ENCODE measurements at regions not wholly inside any gene's neighbourhood (a gene's known extent, or its start where the extent isn't known, plus 50 kb on each side); places are given as distances from the start of the nearest gene placed in this dataset.
"Not testable (repeated sequence)": the region's sequence is repeated elsewhere in the genome, so short reads cannot be mapped to it uniquely, and the experiment has no call there.

DNA sequence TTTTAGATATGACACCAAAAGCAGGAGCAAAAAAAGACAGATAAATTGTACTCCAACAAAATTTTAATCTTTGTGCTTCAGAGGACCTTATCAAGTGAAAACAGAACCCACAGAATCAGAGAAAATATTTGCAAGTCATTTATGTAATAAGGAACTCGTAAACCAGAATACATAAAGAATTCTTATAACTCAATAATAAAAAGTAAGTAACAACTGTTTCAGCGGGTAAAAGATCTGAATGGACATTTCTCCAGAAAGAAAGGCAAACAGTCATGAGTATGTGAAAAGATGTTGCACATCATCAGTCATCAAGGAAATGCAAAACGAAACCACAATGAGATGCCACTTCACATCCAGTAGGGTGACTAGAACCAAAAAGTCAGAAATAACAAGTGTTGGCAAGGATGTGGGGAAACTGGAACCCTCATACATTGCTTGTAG is 167.7 kb upstream of the KCTD7 start:
- intact Hi-C loops (cut with DNase I), result no loop called here
- Histone ChIP-seq H3K4me1 (ENCODE audit: insufficient read depth) (peaks cover 1% of the 10 kb centered on the region), H3K27ac (no peak overlapping the region), H3K9me3 (no peaks in the 10 kb centered on the region), H3K36me3 (no peaks in the 10 kb centered on the region), H3K4me3 (no peak overlapping the region), H3K27me3 (no peaks in the 10 kb centered on the region)
- 83 to 95% (median 93%) methylated on average over 3 of the region's 3 CpGs for WGBS, 3 donors
- DNase-seq, result no peak
- no peak for TF ChIP-seq POLR2A (IDR thresholded peaks at IDR 0.05)
- TF ChIP-seq, protein P1, sequence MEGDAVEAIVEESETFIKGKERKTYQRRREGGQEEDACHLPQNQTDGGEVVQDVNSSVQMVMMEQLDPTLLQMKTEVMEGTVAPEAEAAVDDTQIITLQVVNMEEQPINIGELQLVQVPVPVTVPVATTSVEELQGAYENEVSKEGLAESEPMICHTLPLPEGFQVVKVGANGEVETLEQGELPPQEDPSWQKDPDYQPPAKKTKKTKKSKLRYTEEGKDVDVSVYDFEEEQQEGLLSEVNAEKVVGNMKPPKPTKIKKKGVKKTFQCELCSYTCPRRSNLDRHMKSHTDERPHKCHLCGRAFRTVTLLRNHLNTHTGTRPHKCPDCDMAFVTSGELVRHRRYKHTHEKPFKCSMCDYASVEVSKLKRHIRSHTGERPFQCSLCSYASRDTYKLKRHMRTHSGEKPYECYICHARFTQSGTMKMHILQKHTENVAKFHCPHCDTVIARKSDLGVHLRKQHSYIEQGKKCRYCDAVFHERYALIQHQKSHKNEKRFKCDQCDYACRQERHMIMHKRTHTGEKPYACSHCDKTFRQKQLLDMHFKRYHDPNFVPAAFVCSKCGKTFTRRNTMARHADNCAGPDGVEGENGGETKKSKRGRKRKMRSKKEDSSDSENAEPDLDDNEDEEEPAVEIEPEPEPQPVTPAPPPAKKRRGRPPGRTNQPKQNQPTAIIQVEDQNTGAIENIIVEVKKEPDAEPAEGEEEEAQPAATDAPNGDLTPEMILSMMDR (IDR thresholded peaks at IDR 0.05), result no peak
- TF ChIP-seq EP300 (IDR thresholded peaks at IDR 0.05), result no peak

DNA sequence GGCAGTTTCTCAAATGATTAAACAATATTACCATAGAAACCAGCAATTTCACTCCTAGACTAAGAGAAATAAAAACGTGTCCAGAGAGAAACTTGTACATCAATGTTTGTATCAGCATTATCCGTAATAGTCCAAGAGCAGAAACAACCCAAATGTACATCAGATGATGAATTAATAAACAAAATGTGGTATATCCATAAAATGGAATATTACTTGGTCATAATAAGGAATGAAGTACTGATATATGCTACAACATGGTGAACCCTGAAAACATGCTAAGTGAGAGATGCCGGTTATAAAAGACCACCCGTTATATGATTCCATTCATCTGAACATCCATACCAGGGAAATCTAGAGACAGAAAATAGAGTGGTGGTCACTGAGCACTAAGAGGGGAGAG is 167.3 kb upstream of the KCTD7 start:
- H3K4me1 ChIP-seq (ENCODE audit: insufficient read depth); H3K27ac ChIP-seq; intact Hi-C loops (cut with DNase I); H3K36me3 ChIP-seq; H3K4me3 ChIP-seq; H3K9me3 ChIP-seq; H3K27me3 ChIP-seq; DNase-seq: not testable (repeated sequence)
- 90 to 93% (median 93%) methylated on average over 4 of the region's 4 CpGs for WGBS, 3 donors

GRCh38 chr7:66462831-66463230 is 165.8 kb upstream of the KCTD7 start:
- H3K27ac ChIP-seq; H3K9me3 ChIP-seq; DNase-seq; H3K4me3 ChIP-seq; intact Hi-C loops (cut with DNase I); H3K4me1 ChIP-seq (ENCODE audit: insufficient read depth); H3K27me3 ChIP-seq; H3K36me3 ChIP-seq: not testable (repeated sequence)
- 96 to 98% (median 98%) methylated on average over 4 of the region's 4 CpGs for WGBS, 3 donors

DNA sequence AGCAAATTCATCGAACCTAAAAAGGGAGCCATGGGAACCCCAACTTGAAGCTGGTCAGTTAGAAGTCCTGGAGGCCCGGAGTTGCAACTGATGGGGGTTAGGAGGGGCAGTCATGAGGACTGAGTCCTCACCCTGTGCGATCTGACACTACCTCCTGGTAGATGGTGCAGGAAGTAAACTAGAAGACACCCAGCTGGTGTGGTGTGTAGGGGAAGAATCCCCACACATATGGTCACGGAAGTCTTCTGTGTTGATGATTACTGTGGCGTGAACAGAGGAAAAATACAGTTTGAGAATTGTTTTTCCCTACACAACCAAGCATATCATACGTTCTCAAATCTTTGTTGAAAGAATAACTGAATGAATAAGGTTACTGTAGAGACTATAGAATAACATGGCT is 164.6 kb upstream of the KCTD7 start:
- H3K27ac ChIP-seq, result no peak overlapping the region
- TF ChIP-seq, protein P1 (IDR thresholded peaks at IDR 0.05), result no peak
- TF ChIP-seq POLR2A (IDR thresholded peaks at IDR 0.05) (no peak), EP300 (IDR thresholded peaks at IDR 0.05) (no peak)
- H3K4me1 ChIP-seq (ENCODE audit: insufficient read depth), result peaks cover 1% of the 10 kb centered on the region
- no peaks in the 10 kb centered on the region for H3K36me3 ChIP-seq
- intact Hi-C loops (cut with DNase I), result no loop called here
- H3K27me3 ChIP-seq, result no peaks in the 10 kb centered on the region
- H3K4me3 ChIP-seq, result no peak overlapping the region
- no peak for DNase-seq
- WGBS, 3 donors, result 93 to 96% (median 94%) methylated on average over 6 of the region's 6 CpGs
- no peaks in the 10 kb centered on the region for H3K9me3 ChIP-seq

- TF ChIP-seq EP300 (IDR thresholded peaks at IDR 0.05) (no peak), POLR2A (IDR thresholded peaks at IDR 0.05) (no peak)
- TF ChIP-seq, protein P1 (IDR thresholded peaks at IDR 0.05), result no peak
These were observed 162.5 kb upstream of the KCTD7 start for GRCh38 chr7:66466081-66466600.

More at GRCh38 chr7:66466081-66466600, 162.5 kb upstream of the KCTD7 start:
- Histone ChIP-seq H3K27ac (no peak overlapping the region), H3K4me1 (ENCODE audit: insufficient read depth) (peaks cover 3% of the 10 kb centered on the region), H3K9me3 (no peaks in the 10 kb centered on the region), H3K27me3 (no peaks in the 10 kb centered on the region), H3K4me3 (no peak overlapping the region), H3K36me3 (no peaks in the 10 kb centered on the region)
- intact Hi-C loops (cut with DNase I), result no loop called here
- no peak for DNase-seq
- WGBS, 3 donors, result 96 to 98% (median 98%) methylated on average over 8 of the region's 8 CpGs

Measured in ovary (tissue), 7 donors.